HG02943 (cell line): ENCODE measurements at regions not wholly inside any gene's neighbourhood (a gene's known extent, or its start where the extent isn't known, plus 50 kb on each side); places are given as distances from the start of the nearest gene placed in this dataset.
"Not testable (repeated sequence)": the region's sequence is repeated elsewhere in the genome, so short reads cannot be mapped to it uniquely, and the experiment has no call there.

ENCODE experiments used
- ATAC-seq: cut with Tn5 transposase; IDR thresholded peaks from one replicate; pipeline ENCODE4 v1.9.1; 2021; ENCODE audit warnings: mild to moderate bottlenecking, low read depth, moderate library complexity; ENCODE audit not compliant: unreplicated experiment

GRCh38 chr2:138424436-138425140 is 77.0 kb upstream of the SPOPL start:
- ATAC-seq, result no peak

GRCh38 chr2:138426116-138426515 is 75.5 kb upstream of the SPOPL start:
- not testable (repeated sequence) for ATAC-seq

- no peak for ATAC-seq
These were observed 72.7 kb upstream of the SPOPL start for GRCh38 chr2:138428710-138429440.

- no peak for ATAC-seq
These were observed 71.4 kb upstream of the SPOPL start for GRCh38 chr2:138430181-138430580.

- ATAC-seq, result no peak
These were observed 68.6 kb upstream of the SPOPL start for GRCh38 chr2:138432971-138433370.

GRCh38 chr2:138433995-138434951 is 67.3 kb upstream of the SPOPL start:
- no peak for ATAC-seq

GRCh38 chr2:138435701-138436100 is 65.9 kb upstream of the SPOPL start:
- no peak for ATAC-seq

- ATAC-seq, result no peak
These were observed 61.8 kb upstream of the SPOPL start for GRCh38 chr2:138439733-138440132.

- ATAC-seq, result no peak
These were observed 60.8 kb upstream of the SPOPL start for GRCh38 chr2:138440759-138441158.

GRCh38 chr2:138441916-138442315 is 59.7 kb upstream of the SPOPL start:
- ATAC-seq, result no peak

GRCh38 chr2:138444411-138444810 is 57.2 kb upstream of the SPOPL start:
- ATAC-seq, result no peak

- no peak for ATAC-seq
These were observed 56.3 kb upstream of the SPOPL start for GRCh38 chr2:138445227-138445626.

GRCh38 chr2:138446043-138446442 is 55.5 kb upstream of the SPOPL start:
- ATAC-seq, result no peak

GRCh38 chr2:138447889-138448570 is 53.5 kb upstream of the SPOPL start:
- ATAC-seq, result no peak
